HG03025 (cell line): ENCODE measurements at regions not wholly inside any gene's neighbourhood (a gene's known extent, or its start where the extent isn't known, plus 50 kb on each side); places are given as distances from the start of the nearest gene placed in this dataset.

Experiments
- ATAC-seq: cut with Tn5 transposase; IDR thresholded peaks from one replicate; pipeline ENCODE4 v1.9.1; 2021; ENCODE audit warnings: mild to moderate bottlenecking, moderate library complexity; ENCODE audit not compliant: unreplicated experiment, low FRiP score

- no peak for ATAC-seq
These were observed 113.1 kb upstream of the IGFBP3 start for GRCh38 chr7:46034056-46034768.

- no peak for ATAC-seq
These were observed 112.5 kb upstream of the IGFBP3 start for GRCh38 chr7:46033592-46033991.

GRCh38 chr7:46032942-46033341 is 111.9 kb upstream of the IGFBP3 start:
- no peak for ATAC-seq

GRCh38 chr7:46032353-46032752 is 111.3 kb upstream of the IGFBP3 start:
- no peak for ATAC-seq

GRCh38 chr7:46029111-46029704 is 108.1 kb upstream of the IGFBP3 start:
- ATAC-seq, result no peak

GRCh38 chr7:46028246-46028645 is 107.2 kb upstream of the IGFBP3 start:
- ATAC-seq, result no peak

GRCh38 chr7:46026741-46027140 is 105.7 kb upstream of the IGFBP3 start:
- ATAC-seq, result no peak

- ATAC-seq, result no peak
These were observed 103.3 kb upstream of the IGFBP3 start for GRCh38 chr7:46024263-46024916.

GRCh38 chr7:46022397-46022796 is 101.3 kb upstream of the IGFBP3 start:
- ATAC-seq, result no peak

GRCh38 chr7:46015107-46015868 is 94.2 kb upstream of the IGFBP3 start:
- ATAC-seq, result no peak

GRCh38 chr7:46011501-46011900 is 90.4 kb upstream of the IGFBP3 start:
- ATAC-seq, result no peak

- no peak for ATAC-seq
These were observed 90.0 kb upstream of the IGFBP3 start for GRCh38 chr7:46011059-46011458.

GRCh38 chr7:46009211-46009610 is 88.1 kb upstream of the IGFBP3 start:
- no peak for ATAC-seq

GRCh38 chr7:46007990-46008643 is 87.0 kb upstream of the IGFBP3 start:
- ATAC-seq, result no peak

- ATAC-seq, result no peak
These were observed 86.1 kb upstream of the IGFBP3 start for GRCh38 chr7:46007194-46007593.

GRCh38 chr7:46006723-46007122 is 85.7 kb upstream of the IGFBP3 start:
- no peak for ATAC-seq

GRCh38 chr7:46006212-46006611 is 85.1 kb upstream of the IGFBP3 start:
- no peak for ATAC-seq

- no peak for ATAC-seq
These were observed 83.9 kb upstream of the IGFBP3 start for GRCh38 chr7:46004965-46005364.

- no peak for ATAC-seq
These were observed 83.1 kb upstream of the IGFBP3 start for GRCh38 chr7:46003896-46004875.
